Cardiac fibroblast (primary cell): ENCODE measurements at regions not wholly inside any gene's neighbourhood (a gene's known extent, or its start where the extent isn't known, plus 50 kb on each side); places are given as distances from the start of the nearest gene placed in this dataset.

ENCODE experiments used
- DNase-seq, 2 donors: peaks; one replicate each; pipeline versions ENCODE4 v3.0.0 to v3.0.0-alpha.2; 2010; ENCODE audit warnings: low read depth in 2 of 2
- H3K4me3 ChIP-seq, 2 donors: replicated peaks in 1 of 2; 1 replicate in 1 of 2; 2 replicates in 1 of 2; pipeline ENCODE4 v1.5.1; 2011; ENCODE audit warnings: low read depth in 2 of 2, low read length in 2 of 2, mild to moderate bottlenecking in 2 of 2, moderate library complexity in 1 of 2
- TF ChIP-seq, protein P1 (sequence below): IDR thresholded peaks from one replicate; pipeline ENCODE4 v1.5.1; 2011; ENCODE audit warnings: low read depth, mild to moderate bottlenecking, low read length, inconsistent platforms

DNA sequence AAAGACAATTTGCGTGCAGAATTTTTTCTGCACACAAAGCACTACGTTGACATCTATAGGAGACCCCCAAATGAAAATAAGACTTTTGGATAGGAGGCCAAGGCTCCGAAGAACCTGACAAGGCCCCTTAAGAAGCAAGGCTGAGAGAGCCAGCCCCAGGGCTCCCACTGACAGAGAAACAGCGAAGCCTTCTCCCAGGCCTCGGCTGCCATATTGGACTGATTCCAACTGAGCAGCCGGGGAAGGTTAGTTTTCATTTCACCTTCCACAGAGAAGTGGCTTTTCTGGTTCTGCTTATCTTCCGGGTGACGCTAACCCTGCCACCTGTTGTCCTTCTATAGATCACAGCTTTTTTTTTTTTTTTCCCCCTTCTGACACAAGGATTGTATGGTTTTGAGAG, 356.7 kb downstream of the SOX9 start:
- H3K4me3 ChIP-seq: no peak overlapping the region
- TF ChIP-seq, protein P1, sequence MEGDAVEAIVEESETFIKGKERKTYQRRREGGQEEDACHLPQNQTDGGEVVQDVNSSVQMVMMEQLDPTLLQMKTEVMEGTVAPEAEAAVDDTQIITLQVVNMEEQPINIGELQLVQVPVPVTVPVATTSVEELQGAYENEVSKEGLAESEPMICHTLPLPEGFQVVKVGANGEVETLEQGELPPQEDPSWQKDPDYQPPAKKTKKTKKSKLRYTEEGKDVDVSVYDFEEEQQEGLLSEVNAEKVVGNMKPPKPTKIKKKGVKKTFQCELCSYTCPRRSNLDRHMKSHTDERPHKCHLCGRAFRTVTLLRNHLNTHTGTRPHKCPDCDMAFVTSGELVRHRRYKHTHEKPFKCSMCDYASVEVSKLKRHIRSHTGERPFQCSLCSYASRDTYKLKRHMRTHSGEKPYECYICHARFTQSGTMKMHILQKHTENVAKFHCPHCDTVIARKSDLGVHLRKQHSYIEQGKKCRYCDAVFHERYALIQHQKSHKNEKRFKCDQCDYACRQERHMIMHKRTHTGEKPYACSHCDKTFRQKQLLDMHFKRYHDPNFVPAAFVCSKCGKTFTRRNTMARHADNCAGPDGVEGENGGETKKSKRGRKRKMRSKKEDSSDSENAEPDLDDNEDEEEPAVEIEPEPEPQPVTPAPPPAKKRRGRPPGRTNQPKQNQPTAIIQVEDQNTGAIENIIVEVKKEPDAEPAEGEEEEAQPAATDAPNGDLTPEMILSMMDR: no peak
- DNase-seq: no peak

DNA sequence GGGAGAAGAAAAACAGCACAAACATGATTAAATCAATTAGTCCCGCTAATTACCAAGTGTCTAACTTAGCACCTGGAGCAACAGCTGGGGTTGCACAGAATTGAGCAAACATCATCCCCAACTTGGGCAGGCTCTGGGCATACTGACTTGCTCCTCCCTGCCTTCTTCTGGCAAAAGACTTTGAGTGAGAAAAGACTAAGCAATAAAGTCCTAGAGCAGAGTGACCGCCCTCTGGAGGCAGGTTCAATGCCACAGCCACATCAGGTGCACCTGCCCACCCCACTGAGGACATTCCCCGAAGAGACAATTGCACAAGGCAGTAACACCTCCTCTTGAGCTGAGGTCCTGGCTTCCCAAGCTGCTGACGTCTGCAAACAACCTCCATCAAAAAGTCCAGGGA, 358.3 kb downstream of the SOX9 start:
- no peak for DNase-seq
- no peak overlapping the region for H3K4me3 ChIP-seq
- TF ChIP-seq, protein P1: no peak

DNA sequence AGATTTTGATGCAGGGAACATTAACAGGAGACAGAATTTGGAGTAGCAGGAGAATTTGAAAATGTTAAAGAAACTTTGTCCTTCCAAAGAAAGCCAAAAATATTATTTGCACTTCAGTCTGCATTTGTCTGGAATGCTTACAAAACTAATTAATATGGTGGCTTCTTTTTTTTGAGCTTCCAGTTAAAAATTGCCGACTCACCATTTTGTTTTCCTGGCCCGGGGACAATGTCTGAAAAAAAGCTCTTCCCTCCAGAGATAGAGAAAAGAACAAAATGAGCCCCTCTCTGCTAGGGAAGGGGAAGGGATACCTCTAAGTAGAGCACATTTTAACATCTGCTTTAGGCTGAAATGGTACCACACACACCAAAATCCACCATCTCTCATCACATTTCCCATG, 360.8 kb downstream of the SOX9 start:
- H3K4me3 ChIP-seq: no peak overlapping the region
- TF ChIP-seq, protein P1: no peak

DNA sequence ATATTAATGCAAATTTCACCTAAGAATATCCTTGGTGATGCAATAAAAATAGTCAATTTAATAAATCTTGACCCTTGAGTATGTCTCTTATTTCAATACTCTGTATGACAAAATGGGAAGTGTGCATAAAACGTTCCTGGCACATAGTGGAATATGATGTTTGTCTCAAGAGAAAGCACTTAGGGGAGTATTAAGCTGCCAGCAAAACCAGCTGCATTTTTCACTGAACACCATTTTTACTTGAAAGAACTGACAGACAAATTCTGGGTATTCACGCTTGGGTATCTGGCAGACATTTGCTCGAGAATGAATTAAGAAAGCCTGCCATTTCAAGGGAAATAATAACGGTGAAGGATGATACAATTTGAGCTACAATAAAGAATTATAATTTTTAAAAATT, 364.8 kb downstream of the SOX9 start:
- TF ChIP-seq, protein P1: no peak
- no peak for DNase-seq

More for the DNA sequence above, 360.8 kb downstream of the SOX9 start:
- no peak for DNase-seq

DNA sequence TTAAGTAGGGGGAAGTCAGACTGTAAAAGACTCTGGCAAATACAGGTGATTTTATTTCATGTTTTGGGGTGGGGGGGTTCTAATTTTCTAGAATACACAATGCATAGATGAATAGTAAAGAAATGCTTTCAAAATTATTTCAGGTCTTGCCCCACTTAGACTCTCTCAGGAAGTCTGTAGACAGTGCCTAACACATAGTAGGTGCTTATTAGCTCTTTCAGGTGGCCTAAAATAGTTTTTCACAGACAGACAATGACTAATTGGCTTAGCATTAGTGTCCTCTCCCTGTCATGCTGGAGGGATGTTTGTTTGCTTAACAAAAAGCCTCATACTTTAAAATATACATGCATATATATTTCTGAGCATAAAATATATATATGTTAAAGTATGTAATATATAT, 366.0 kb downstream of the SOX9 start:
- TF ChIP-seq, protein P1: no peak

More for the DNA sequence above, 364.8 kb downstream of the SOX9 start:
- no peak overlapping the region for H3K4me3 ChIP-seq

DNA sequence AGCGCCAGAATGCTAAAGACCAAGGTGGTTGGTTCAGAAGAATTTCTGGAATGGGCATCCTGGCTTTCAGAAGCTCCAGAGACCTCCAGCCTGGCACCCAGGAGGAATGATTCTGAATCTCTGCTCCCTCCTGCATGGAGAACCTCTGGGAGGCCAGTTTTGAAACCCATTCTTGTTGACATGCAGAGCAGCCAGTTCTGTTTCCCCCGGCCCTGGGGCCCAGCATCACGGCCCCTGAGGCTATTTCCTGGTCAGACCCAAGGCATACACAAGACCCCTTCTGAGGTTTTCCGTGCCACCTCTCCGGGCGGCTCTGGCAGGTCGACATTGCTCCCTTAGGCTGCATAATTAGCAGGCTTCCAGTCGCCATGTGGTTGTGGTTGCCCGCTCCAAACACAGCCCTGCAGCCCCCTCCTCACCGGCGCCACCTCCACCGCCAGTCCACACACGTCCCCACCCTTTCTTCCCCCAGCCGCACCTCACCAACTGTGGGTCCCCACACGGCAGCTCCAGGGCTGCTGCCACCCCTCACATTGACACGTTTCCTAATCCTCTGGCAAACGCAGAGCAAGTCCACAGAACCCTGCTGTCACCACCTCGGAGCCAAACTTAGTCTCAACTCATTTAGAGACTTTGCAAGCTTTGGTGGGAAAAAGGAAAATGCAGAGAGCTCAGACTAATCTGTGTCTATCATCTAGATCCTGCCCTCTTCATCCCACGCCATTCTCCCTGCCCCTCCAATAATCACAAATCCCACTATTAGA, 367.1 kb downstream of the SOX9 start:
- no peak for DNase-seq
- no peak overlapping the region for H3K4me3 ChIP-seq
- TF ChIP-seq, protein P1: no peak

More for the DNA sequence above, 366.0 kb downstream of the SOX9 start:
- H3K4me3 ChIP-seq: no peak overlapping the region
- DNase-seq: no peak
